Keratinocyte (primary cell): ENCODE measurements at regions not wholly inside any gene's neighbourhood (a gene's known extent, or its start where the extent isn't known, plus 50 kb on each side); places are given as distances from the start of the nearest gene placed in this dataset.

Source experiments
- DNase-seq: peaks from one replicate; pipeline ENCODE4 v3.0.0-alpha.2; 2011; ENCODE audit warnings: low read depth, missing footprints, low spot score
- FAIRE-seq: peaks from 2 replicates; lab custom pipeline; 2011; peaks lifted over from hg19 to GRCh38; lab: Jason Lieb, UNC
- H2AFZ ChIP-seq: 2 replicates; pipeline ENCODE4 v1.6.0; 2012; ENCODE audit warnings: low read length, control low read depth, inconsistent platforms; ENCODE audit not compliant: control insufficient read depth
- H3K27ac ChIP-seq: 2 replicates; pipeline ENCODE4 v1.5.1; 2011; ENCODE audit warnings: low read length; ENCODE audit not compliant: control insufficient read depth, insufficient read depth
- H3K27me3 ChIP-seq: 3 replicates; pipeline ENCODE4 v1.6.0; 2011; ENCODE audit warnings: low read length; ENCODE audit not compliant: control insufficient read depth, insufficient read depth; ENCODE audit errors: extremely low read depth
- H3K36me3 ChIP-seq, 2 experiments: 2 replicates in 1 of 2; 3 replicates in 1 of 2; pipeline ENCODE4 v1.5.1; 2011; ENCODE audit warnings: low read length in 2 of 2, mild to moderate bottlenecking in 1 of 2; ENCODE audit not compliant: control insufficient read depth in 2 of 2, insufficient read depth in 2 of 2; ENCODE audit errors: extremely low read depth in 1 of 2
- H3K4me1 ChIP-seq: 3 replicates; pipeline ENCODE4 v1.5.1; 2011; ENCODE audit warnings: low read length; ENCODE audit not compliant: control insufficient read depth, insufficient read depth; ENCODE audit errors: extremely low read depth
- H3K4me2 ChIP-seq: 3 replicates; pipeline ENCODE4 v1.6.0; 2011; ENCODE audit warnings: low read depth, low read length; ENCODE audit not compliant: control insufficient read depth, insufficient read depth; ENCODE audit errors: extremely low read depth
- H3K4me3 ChIP-seq, 3 experiments: fragments of 200-600 bp in 1 of 3; sonication (generic) in 1 of 3; 2 replicates in 2 of 3; 3 replicates in 1 of 3; pipeline ENCODE4 v1.5.1; 2011 to 2016; ENCODE audit warnings: low read length in 3 of 3, mild to moderate bottlenecking in 3 of 3, control low read depth in 2 of 3, inconsistent platforms in 1 of 3, low read depth in 1 of 3, mixed read lengths in 1 of 3, mixed run types in 1 of 3, moderate library complexity in 1 of 3; ENCODE audit not compliant: control insufficient read depth in 2 of 3, insufficient read depth in 2 of 3; ENCODE audit errors: extremely low read depth in 1 of 3
- H3K79me2 ChIP-seq: 2 replicates; pipeline ENCODE4 v1.6.0; 2012; ENCODE audit warnings: low read length; ENCODE audit not compliant: control insufficient read depth, insufficient read depth
- H3K9ac ChIP-seq: 3 replicates; pipeline ENCODE4 v1.6.0; 2011; ENCODE audit warnings: low read length; ENCODE audit not compliant: control insufficient read depth, insufficient read depth; ENCODE audit errors: extremely low read depth
- H3K9me1 ChIP-seq: 3 replicates; pipeline ENCODE4 v1.6.0; 2011; ENCODE audit warnings: low read length; ENCODE audit not compliant: control insufficient read depth, insufficient read depth; ENCODE audit errors: extremely low read depth
- H3K9me3 ChIP-seq: 2 replicates; pipeline ENCODE4 v1.5.1; 2012; ENCODE audit warnings: low read depth, low read length; ENCODE audit not compliant: control insufficient read depth
- H4K20me1 ChIP-seq: 3 replicates; pipeline ENCODE4 v1.6.0; 2011; ENCODE audit warnings: low read length; ENCODE audit not compliant: control insufficient read depth, insufficient read depth; ENCODE audit errors: extremely low read depth
- EZH2 ChIP-seq: IDR thresholded peaks from one replicate; pipeline ENCODE4 v1.6.1; 2012; ENCODE audit warnings: inconsistent platforms, mild to moderate bottlenecking, low read length, moderate library complexity
- dilution Hi-C: fragments of 300-500 bp; cut with MboI; formaldehyde crosslinking; loops from one replicate; pipeline ENCODE4 v1.7.0; 2020; ENCODE audit warnings: low sequenced_read_pairs; ENCODE audit not compliant: extremely low pct_ligation_motif_present
- TF ChIP-seq, protein P1 (sequence below), 3 experiments: IDR thresholded peaks in 1 of 3; conservative IDR thresholded peaks in 1 of 3; optimal IDR thresholded peaks in 1 of 3; 2 replicates in 2 of 3; 3 replicates in 1 of 3; pipeline versions ENCODE3 to v1.5.1; 2011; ENCODE audit warnings: low read length in 3 of 3, mild to moderate bottlenecking in 3 of 3, moderate library complexity in 2 of 3, control low read depth in 1 of 3, inconsistent platforms in 1 of 3; ENCODE audit not compliant: insufficient read depth in 2 of 3; ENCODE audit errors: extremely low read depth in 1 of 3

DNA sequence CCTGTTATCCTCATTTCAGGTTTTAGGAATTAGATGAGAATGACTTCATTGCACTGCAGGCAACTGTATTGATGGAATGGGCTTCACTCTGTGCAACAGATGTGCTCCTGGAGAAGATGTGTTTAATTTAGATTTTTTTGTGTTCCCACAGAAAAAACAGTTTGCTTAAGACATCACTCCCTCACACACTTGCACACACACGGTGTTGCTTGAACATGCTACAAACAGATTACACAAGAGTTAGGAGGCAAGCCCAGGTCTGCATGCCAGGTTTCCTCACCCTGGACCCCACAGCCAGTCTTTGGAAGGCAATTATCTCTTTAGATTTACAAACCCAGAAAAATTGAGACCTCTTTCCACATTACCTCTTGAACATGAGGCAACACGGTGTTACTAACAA lies 93.7 kb upstream of the KLHL29 start:
- H3K9ac ChIP-seq = no peak overlapping the region
- DNase-seq (no peak), FAIRE-seq (no peak)
- dilution Hi-C loops = no loop called here
- no peak overlapping the region for H3K27ac ChIP-seq
- no peaks in the 10 kb centered on the region for H3K9me3 ChIP-seq
- TF ChIP-seq EZH2 = no peak
- TF ChIP-seq, protein P1, sequence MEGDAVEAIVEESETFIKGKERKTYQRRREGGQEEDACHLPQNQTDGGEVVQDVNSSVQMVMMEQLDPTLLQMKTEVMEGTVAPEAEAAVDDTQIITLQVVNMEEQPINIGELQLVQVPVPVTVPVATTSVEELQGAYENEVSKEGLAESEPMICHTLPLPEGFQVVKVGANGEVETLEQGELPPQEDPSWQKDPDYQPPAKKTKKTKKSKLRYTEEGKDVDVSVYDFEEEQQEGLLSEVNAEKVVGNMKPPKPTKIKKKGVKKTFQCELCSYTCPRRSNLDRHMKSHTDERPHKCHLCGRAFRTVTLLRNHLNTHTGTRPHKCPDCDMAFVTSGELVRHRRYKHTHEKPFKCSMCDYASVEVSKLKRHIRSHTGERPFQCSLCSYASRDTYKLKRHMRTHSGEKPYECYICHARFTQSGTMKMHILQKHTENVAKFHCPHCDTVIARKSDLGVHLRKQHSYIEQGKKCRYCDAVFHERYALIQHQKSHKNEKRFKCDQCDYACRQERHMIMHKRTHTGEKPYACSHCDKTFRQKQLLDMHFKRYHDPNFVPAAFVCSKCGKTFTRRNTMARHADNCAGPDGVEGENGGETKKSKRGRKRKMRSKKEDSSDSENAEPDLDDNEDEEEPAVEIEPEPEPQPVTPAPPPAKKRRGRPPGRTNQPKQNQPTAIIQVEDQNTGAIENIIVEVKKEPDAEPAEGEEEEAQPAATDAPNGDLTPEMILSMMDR (optimal IDR thresholded peaks at IDR 0.05 in 1 of 3, IDR thresholded peaks at IDR 0.05 in 1 of 3, conservative IDR thresholded peaks at IDR 0.05 in 1 of 3; ENCODE audit: extremely low read depth in 1 of 3, insufficient read depth in 2 of 3, low read length in 3 of 3) = no peak
- no peaks in the 10 kb centered on the region for H3K4me1 ChIP-seq
- H3K27me3 ChIP-seq = no peaks in the 10 kb centered on the region
- H3K9me1 ChIP-seq = no peaks in the 10 kb centered on the region
- no peak overlapping the region for H2AFZ ChIP-seq
- H3K4me3 ChIP-seq = no peak overlapping the region
- no peak overlapping the region for H3K4me2 ChIP-seq
- H4K20me1 ChIP-seq = no peaks in the 10 kb centered on the region
- H3K79me2 ChIP-seq = no peaks in the 10 kb centered on the region
- no peaks in the 10 kb centered on the region for H3K36me3 ChIP-seq

DNA sequence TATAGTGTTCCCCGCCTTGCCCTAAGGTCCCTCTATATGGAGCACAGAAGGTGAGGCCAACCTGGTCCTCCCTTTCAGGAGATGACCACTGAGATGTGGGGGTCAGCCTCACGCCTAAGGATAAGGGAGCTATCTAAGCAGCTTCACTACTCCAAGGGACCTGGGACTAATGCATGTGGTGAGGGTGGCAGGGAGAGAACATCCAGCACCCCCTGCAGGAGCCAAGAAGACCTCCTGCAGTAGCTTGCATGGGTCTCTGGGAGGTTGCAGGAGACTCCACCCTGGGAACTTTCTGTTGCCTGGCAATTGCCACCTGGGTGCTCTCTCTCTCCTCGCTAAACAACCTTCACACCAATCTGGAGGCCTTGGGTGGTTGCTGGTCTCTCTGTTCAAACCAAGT lies 93.0 kb upstream of the KLHL29 start:
- Histone ChIP-seq H3K9me3 (no peaks in the 10 kb centered on the region), H3K27me3 (no peaks in the 10 kb centered on the region), H3K4me1 (no peaks in the 10 kb centered on the region), H4K20me1 (no peaks in the 10 kb centered on the region), H2AFZ (no peak overlapping the region), H3K36me3 (no peaks in the 10 kb centered on the region), H3K9ac (no peak overlapping the region), H3K4me3 (no peak overlapping the region), H3K27ac (no peak overlapping the region), H3K79me2 (no peaks in the 10 kb centered on the region), H3K4me2 (no peak overlapping the region), H3K9me1 (no peaks in the 10 kb centered on the region)
- dilution Hi-C loops = no loop called here
- no peak for FAIRE-seq
- no peak for DNase-seq
- TF ChIP-seq, protein P1 (optimal IDR thresholded peaks at IDR 0.05 in 1 of 3, IDR thresholded peaks at IDR 0.05 in 1 of 3, conservative IDR thresholded peaks at IDR 0.05 in 1 of 3; ENCODE audit: extremely low read depth in 1 of 3, insufficient read depth in 2 of 3, low read length in 3 of 3) = peak in 1 of 3 experiments; percentile 5
- no peak for TF ChIP-seq EZH2
